Forelimb muscle (tissue), 1 donor: ENCODE measurements at regions not wholly inside any gene's neighbourhood (a gene's known extent, or its start where the extent isn't known, plus 50 kb on each side); places are given as distances from the start of the nearest gene placed in this dataset.

ENCODE experiments used
- DNase-seq: peaks from one replicate; pipeline ENCODE4 v3.0.0-alpha.2; 2013; ENCODE audit warnings: low read depth

DNA sequence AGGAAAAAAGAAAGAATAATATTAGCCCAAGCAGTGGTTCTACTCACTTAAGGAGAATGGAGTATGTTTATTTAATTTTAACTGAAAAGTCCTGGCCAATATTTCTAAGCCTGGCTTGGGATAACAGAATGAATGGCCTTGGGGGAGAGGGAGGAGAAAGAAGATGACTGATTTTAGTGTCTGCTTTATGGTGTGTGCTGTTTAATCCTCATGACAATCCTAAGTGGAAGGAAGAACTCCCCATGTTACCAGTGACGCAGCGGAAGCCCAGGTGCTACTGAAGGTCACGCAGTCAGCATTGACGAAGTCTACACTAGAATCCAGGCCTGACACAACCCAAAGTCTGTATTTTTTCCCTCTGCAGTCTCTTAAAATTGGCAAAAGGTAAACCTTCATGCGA is 50.5 kb downstream of the PALM2AKAP2 start:
- no peak for DNase-seq

- no peak for DNase-seq
Measured at GRCh38 chr9:109831998-109832658, 52.1 kb downstream of the PALM2AKAP2 start.

DNA sequence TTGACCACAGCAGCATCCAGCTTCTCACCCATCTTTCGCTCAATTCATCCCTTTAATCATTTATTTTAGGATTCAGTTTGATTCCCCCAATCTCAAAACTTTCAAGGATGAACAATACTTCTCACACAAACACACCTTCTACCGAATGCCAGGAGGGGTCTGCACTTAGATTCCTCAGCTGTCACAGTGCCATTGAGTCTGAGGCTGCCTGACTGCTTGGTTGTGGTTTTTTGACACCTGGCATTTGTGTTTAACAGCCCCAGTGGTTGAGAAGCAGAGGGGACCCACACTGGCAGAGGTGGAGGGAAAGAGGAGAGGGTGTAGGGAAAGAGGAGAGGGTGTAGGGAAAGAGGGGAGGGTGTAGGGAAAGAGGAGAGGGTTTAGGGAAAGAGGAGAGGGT is 54.9 kb downstream of the PALM2AKAP2 start:
- no peak for DNase-seq

DNA sequence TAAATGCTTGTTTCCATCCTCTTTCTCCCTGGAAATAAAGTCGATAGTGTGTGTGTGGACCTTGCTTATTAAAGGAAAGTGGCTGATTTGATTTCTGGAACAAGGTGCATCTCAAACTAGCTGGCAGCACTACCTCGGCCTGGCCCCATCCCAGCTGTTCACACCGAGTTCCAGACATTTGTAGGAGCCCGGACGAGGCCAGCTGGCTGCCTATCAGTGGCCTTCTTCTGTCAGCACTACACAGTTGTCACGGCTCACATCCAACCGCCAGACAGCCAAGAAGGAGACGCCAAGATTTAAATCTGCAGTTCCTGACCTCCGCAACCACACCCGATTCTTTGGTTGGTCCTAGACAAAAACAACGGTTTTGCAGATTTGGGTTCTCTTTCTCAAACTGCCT is 63.6 kb downstream of the PALM2AKAP2 start:
- DNase-seq = no peak

GRCh38 chr9:109845226-109845625 is 65.2 kb downstream of the PALM2AKAP2 start:
- DNase-seq = no peak

- DNase-seq = no peak
Measured at GRCh38 chr9:109846776-109847175, 66.8 kb downstream of the PALM2AKAP2 start.

DNA sequence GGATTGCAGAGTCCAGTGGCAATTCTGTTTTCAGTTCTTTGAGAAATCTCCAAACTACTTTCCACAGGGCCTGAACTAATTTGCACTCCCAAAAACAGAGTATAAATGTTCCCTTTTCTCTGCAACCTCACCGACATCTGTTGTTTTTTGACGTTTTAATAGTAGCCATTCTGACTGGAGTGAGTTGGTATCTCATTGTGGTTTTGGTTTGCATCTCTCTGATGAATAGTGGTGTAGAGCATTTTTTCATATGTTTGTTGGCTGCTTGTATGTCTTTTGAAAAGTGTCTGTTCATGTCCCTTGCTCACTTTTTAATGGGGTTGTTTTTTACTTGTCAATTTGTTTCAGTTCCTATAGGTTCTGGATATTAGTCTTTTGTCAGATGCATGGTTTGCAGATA is 72.6 kb downstream of the PALM2AKAP2 start:
- DNase-seq = no peak

DNA sequence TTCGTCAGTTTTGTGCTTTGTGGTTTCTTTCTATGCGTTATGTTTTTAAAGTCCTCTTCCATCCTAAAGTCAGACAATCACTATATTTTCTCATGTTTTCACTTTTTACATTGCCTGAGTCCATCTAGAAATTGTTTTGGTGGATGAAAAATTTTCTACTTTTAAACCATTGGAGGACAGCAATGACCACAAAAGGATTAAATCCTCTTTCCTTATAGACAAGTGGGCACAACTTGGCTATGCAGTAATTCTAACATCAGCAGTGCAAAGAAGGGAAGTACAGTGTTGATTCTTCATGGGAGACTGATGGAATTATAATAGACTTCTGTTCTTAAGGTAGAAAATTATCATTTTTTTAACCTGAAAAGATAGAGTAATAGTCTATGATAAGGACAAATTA is 75.5 kb downstream of the PALM2AKAP2 start:
- DNase-seq = no peak

DNA sequence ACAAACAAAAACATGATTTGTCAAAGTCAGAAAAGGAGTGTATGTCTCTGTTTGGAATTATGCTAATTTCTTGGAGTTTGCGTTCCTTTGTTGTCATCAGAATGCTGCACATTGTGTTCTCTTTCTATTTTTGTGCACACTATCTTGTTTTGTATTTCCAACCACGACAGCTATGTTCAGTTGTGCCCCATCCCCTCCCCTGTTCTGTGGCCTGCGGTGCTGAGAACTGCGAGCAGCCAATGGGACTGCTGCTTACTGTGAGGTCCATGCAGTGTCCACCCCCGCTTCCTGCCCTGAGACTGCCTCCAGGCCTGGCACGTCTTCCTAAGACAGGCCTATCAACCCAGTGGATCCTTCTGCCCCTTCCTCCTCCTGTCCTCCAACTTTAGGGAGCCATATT is 76.8 kb downstream of the PALM2AKAP2 start:
- no peak for DNase-seq

- DNase-seq = no peak
Measured at GRCh38 chr9:109857336-109857735, 77.3 kb downstream of the PALM2AKAP2 start.

DNA sequence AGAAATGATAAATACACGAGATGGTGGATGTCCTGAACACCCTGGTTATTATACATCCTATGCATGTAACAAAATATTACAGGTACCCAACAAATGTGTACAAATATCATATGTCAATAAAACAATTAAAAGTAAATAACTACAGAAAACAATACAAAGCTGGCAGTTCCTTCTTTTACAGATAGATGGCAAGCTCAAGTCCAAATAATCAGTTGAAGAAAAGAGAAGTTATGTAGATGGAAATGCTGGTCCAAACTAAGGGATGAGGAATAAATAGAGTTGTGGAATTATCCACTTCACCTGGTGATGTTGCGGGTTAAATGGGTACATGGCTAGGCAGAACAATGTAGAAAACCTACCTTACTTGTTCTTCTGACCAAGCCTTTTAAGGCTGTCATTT is 79.4 kb downstream of the PALM2AKAP2 start:
- DNase-seq = no peak

DNA sequence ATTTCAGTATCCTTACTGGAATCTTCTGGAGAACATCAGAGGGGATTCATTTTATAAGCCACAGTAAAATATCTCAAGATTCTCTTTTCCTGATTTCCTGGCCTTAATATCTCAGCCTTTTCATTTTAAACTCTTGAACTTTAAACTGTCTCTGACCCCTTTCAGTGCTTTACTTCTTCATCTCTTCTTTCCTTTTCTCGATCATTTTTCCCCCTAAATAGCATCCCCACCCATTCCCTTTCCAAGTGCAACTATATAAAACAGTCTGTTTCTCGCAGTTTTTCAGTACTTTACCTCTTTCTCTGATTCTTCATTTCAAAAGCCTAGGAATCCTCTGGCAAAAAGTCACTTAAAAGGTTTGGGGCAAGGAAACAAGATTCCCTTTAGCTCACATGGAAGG is 80.5 kb downstream of the PALM2AKAP2 start:
- no peak for DNase-seq

- peak; percentile 93 for DNase-seq
Measured at GRCh38 chr9:109861499-109861898, 81.5 kb downstream of the PALM2AKAP2 start.

DNA sequence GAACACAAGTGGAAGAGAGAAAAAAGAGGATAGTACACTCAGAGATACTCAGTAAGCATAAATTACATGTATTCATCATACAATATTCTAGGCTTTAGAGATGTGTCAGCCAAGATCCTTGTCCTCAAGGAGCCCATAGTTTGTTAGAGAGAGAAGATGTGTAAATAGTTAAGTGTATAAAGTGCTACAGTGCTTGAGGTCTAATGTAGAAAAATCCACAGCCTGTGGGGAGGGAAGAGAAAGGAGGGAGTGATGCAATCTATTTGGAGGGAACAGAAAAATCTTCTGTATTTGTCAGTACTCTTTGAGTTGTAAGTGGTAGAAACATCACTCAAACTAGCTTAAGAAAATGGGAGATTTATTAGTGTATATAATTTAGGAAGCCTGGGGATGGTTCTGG is 81.9 kb downstream of the PALM2AKAP2 start:
- no peak for DNase-seq

DNA sequence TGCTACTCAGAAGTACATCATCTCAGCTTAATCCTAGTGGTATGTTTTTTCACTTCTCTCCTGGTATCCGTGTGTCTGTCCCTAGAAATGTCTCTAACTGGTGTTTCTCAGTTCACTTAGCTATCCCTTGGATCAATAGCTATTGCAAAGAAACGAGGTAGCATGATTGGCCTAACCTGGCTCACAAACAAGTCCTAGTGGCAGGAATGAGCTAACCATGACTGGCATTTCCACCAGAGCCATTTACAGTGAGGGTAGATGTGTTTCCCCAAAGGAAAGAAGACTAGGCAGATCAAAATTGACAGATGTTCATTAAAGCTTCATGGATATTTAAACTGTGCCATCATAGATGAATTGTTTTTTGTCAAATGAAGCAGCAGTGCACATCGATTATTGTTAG is 82.5 kb downstream of the PALM2AKAP2 start:
- DNase-seq = no peak

GRCh38 chr9:109863961-109864360 is 84.0 kb downstream of the PALM2AKAP2 start:
- DNase-seq = no peak

GRCh38 chr9:109865521-109865920 is 85.5 kb downstream of the PALM2AKAP2 start:
- DNase-seq = no peak

DNA sequence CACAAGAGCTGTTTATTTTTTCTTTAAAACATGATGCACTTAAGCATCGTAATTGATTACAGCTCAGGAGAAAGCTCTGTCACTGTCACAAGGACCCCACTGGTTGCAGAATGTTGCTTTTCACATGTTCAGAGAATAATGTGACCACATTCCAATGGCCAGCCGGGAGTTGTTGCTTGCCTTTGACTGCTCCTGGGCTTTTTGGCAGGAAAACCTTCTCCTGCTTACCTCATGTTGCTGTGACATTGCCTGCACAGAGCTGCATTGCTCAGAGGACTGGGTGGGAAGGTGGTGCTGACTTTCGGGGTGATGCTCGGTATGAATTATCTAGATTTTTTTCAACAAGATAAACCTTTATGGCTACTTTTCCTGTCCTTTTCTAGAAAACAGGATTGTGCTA is 88.2 kb downstream of the PALM2AKAP2 start:
- no peak for DNase-seq

DNA sequence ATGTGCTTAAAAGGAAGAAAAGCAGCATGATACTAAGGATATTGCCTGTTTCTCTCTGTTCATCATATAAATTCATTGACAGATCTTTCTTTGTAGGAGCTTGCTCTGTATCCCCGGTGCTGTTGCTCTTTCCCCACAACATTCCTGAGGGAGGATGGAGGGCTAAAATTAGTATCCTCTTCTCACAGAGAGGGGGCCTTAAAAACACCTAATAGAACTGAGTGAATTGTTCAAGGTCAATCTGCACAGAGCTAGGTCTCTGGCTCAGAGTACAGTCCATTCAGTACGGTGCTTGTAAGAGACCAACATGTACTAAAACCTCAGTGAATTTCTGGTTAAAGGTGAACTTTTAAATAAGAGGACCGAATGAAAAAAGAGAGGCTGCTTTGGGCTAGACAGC is 88.7 kb downstream of the PALM2AKAP2 start:
- no peak for DNase-seq

DNA sequence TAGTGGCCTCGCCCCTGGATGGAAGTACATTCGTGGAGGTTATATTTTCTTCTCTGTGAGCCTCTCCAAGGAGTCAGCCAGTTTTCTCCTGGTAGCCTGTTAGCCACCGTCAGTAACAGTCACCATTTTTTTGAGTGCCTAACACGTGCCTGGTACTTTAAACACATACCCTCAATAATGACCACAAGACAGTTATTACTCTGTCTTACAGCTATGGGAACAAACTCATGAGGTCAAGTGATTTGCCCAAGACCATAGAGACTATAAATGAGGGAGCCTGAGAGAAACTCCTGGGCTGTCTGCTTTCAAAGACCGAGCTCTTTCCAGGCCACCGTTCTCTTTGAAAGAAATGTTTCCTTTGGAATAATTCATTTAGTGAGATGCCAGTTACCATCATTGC is 90.4 kb downstream of the PALM2AKAP2 start:
- DNase-seq = no peak

GRCh38 chr9:109872901-109873300 is 92.9 kb downstream of the PALM2AKAP2 start:
- DNase-seq = no peak

GRCh38 chr9:109875495-109876129 is 95.6 kb downstream of the PALM2AKAP2 start:
- no peak for DNase-seq

GRCh38 chr9:109880276-109881169 is 100.5 kb downstream of the PALM2AKAP2 start:
- no peak for DNase-seq
